Activated effector memory CD4-positive, alpha-beta T cell treated with Interleukin-2 at 50 U/mL for 16 hours (primary cell): ENCODE measurements at regions not wholly inside any gene's neighbourhood (a gene's known extent, or its start where the extent isn't known, plus 50 kb on each side); places are given as distances from the start of the nearest gene placed in this dataset.
"Not testable (repeated sequence)": the region's sequence is repeated elsewhere in the genome, so short reads cannot be mapped to it uniquely, and the experiment has no call there.

Experiments
- DNase-seq: peaks from one replicate; pipeline ENCODE4 v3.0.0-alpha.2; 2020

DNA sequence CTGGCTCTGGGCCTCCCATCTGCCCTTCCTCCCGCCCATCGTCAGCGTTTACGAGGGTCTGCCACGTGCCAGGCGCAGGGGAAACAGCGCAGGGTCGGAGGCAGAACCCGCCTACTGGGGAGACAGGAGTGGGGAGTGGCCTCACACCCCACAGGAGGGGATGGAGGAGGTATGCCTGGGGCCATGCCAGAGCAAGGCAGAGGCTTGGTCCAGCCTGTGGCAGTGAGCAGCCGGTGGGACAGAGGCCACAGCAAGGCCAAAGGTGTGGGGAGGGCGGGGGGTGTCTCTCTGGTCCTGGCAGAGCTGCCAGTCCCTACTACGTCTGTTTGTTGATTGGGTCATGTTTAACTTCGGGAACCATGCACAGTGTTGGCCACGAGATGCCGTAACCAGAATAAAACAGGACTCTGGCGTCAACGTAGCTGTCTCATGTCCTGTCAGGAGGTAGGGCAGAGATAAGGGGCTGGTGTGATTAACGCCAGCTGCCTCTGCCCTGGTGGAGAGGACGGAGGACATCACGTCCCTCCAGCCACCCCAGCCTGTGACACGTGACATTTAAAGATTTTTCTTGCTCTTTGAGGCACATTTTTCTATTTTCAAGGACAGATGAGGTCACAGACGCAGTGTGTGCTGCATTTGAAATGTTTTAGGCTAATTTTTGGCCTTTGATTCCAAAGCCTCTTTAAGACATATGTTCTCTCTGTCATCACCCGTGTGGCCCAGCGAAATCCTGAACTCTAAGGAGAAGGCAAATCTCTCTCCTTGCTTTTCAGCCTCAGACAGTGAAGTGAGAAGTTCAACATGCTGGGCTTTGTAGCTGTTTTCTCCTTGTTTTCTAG lies 193.3 kb downstream of the LAT start:
- not testable (repeated sequence) for DNase-seq

DNA sequence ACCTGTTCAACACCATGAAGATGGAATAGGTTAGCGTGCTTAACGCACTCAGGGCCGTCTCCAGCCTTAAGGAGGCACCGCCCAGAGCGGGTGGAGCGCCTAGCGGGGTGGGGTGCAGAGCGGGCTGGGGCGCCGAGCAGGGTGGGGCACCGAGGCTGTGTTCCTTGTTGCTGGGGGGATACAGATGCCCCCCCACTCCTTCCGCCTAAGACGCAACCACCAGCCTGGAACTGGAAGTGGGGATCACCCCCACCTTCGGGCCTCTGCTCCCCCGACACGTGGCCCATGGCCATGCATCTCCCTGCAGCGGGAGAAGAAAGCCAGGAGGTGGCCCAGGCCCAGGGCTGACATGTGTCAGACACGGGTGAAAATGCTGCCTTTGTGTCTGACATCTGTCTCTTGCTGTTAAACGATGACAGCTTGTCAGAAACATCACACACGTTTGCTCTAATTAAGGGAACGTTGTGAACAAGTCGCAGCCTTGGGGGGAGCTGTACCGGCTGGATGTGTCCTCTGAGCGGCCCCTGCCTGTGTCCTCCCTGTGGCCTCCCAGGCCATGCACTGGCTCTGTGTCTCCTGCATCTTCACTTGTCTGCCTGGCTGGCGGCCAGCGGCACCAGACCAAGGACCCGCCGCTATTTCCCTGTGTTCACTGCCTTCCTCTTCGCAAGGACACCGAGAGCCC lies 192.5 kb downstream of the LAT start:
- not testable (repeated sequence) for DNase-seq

- not testable (repeated sequence) for DNase-seq
Observed at GRCh38 chr16:29176822-29177202, 192.0 kb downstream of the LAT start.

DNA sequence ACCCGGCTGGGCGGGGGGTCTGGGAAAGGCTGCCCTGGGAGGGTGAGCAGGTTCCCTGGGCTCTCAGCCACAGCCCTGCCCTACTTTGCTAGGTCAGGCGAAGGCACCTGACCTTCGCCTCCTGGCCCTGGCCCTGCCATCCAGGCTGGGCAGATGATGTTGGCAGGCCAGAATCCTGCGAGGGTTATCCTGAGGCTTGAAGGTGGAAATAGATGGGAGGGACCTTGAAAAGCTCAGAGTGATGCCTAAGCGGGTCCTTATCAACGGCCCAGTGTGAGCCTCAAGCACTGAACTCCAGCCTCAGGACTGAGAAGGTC lies 191.3 kb downstream of the LAT start:
- DNase-seq, result not testable (repeated sequence)

DNA sequence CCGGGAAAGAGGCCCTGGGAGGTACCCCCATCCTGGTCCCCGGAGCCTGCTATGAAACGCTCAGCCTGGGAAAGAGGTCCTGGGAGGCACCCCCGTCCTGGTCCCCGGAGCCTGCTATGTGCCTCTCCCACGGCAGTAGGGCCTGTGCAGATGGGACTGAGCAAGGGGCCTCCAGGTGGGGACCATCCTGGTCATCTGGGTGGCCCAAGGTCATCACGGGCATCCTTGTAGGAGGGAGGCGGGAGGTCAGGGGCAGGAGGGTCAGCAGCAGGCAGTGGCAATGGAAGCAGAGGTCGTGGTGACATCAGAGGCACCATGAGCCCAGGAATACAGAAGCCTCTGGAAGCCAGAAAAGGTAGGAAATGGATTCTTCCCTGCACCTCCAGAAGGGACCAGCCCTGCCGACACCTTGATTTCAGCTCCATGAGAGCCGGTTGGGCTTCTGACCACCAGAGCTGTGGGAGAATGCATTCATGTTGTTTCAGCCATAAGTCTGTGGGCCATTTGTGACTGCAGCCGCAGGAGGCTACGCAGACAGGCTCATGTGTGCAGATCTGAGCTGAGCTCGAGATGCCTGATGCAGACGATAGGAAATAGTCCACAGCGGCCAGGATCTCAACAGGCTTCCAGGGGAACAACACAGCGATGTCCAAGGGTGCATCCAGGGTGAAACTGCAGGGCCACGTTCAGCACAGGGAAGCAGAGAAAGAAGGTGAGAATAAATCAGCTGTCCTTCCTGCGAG lies 190.7 kb downstream of the LAT start:
- not testable (repeated sequence) for DNase-seq

GRCh38 chr16:29173371-29174305 lies 188.8 kb downstream of the LAT start:
- not testable (repeated sequence) for DNase-seq

- DNase-seq, result not testable (repeated sequence)
Observed at GRCh38 chr16:29172098-29172724, 187.4 kb downstream of the LAT start.

GRCh38 chr16:29171296-29171695 lies 186.4 kb downstream of the LAT start:
- DNase-seq, result not testable (repeated sequence)

GRCh38 chr16:29170393-29171119 lies 185.7 kb downstream of the LAT start:
- not testable (repeated sequence) for DNase-seq

DNA sequence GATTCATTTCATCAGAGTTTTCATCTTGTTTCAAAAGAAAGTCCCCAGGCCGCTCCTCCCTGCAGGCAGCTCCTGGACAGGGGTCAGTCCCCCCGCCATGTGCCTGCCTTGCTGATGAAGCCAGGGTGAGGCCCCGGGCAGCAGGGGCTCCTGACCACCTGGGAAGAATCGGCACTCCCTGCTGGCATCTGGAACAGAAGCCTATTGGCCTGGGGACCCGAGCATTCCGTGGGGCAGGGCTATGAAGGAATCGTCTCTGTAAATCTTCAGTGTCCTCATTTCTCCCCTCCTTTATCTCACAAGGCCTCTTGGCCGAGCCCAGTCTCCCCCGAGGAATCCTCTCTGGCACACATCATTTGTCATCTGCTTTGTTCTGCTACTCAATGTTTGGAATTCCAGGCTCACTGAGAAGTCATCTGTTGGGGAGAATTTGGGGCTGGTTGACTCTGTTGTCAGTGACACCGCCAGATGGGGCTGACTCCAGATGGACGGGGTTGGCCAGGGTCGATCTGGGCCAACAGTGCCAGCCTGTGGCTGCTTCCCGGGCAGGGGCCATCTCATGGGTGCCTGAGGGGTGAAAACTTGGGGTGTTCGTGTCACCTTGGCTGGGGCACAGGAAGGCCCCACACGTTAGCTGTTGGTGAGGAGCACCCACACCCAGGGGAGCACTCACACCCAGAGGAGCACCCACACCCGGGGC lies 184.6 kb downstream of the LAT start:
- not testable (repeated sequence) for DNase-seq

DNA sequence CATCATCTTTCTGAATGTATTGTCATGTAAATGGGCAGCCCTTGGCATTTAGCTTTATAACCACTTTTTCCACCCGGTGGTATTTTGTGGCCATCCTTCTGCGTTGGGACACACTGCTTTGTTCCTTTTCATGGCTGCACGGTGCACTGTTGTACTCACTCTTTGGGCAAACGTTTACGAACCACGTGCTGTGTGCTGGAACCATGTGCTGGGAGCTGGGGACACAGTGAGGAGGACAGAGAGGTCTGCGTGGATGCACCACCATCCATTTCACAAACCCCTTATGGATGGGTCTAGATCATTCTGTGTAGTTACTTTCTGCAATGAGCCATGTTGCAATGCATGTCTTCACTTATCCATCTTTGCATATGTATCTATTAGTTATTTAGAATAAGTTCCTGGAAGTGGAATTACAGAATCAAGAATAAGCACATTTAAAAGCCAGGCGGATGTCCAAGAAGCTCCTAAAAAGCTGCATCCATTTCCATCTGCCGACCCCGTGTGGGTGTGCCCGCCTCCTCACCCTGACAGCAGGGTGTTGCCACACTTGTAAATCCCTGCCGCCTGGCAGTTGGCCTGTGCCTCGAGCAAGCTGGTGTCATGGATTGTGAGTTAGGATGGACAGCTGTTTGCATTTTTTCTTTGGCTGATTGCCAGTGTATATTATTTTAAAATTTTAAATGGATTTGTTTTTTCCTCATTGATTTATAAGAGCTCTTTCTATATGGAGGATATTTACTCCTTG lies 183.8 kb downstream of the LAT start:
- DNase-seq, result not testable (repeated sequence)

DNA sequence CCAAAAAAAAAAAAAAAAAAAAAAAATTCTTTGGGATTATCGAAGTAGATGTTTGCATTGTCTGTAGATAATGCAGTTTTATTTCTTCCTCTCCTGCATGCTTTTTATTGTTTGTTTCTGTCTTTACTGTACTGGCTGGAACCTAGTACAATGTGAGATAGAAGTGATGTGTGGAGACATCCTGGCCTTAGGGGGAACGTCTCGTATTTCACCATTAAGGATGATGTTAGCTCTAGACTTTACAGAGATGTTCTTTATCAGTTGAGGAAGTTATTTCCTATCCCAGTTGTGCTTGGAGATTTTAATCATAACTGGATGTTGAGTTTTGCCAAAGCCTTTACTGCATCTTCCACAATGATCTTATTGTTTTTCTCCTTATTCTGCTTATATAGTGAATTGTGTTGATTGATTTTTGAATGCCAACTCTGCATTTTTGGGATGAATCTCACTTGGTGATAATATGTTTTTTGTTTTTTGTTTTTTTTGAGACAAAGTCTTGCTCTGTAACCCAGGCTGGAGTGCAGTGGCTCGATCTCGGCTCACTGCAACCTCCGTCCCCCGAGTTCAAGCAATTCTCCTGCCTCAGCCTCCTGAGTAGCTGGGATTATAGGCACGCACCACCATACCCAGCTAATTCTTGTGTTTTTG lies 179.7 kb downstream of the LAT start:
- not testable (repeated sequence) for DNase-seq

- not testable (repeated sequence) for DNase-seq
Observed at GRCh38 chr16:29160171-29160570, 175.3 kb downstream of the LAT start.

DNA sequence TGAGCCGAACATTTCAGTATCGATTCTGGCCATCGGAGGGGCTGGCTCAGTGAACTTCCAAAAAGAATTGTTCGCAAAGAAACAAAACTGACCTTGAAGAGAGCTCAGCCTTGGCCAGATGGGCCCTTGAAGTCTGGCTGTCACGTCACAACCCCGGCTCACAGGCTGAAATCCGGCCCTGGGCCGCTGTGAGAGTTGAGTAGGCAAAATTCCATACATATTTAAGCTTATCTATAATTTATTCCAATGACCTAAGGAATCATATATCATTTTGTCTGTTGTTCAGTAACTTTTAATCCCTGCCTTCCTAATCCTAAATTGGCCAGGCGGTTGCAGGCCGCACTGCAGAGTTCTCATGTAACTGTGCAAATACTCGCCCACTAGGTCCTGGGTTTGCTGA lies 174.8 kb downstream of the LAT start:
- not testable (repeated sequence) for DNase-seq

DNA sequence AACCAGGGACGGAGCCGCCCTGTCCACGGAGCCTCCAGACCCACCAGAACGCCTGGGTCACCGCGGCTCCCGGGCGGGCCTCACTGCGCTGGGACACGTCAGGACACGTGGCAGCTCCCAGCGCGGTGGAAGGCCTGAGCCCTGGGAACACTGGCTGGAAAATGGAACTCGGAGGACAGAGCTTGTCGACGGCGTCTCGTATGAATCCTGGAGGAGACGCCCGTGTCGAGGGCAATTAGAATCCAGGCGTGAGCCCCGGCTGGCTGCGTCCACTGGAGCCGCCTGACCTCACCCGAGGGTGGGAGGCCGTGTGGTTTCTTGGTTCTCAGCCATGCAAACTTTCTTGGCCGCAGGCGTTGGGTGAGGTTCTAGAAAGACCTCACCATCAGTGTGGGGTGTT lies 173.9 kb downstream of the LAT start:
- DNase-seq, result no peak

- DNase-seq, result not testable (repeated sequence)
Observed at GRCh38 chr16:29158031-29158784, 173.4 kb downstream of the LAT start.

GRCh38 chr16:29157051-29157923 lies 172.4 kb downstream of the LAT start:
- not testable (repeated sequence) for DNase-seq
